Right lobe of liver (tissue), 4 donors: ENCODE measurements at regions not wholly inside any gene's neighbourhood (a gene's known extent, or its start where the extent isn't known, plus 50 kb on each side); places are given as distances from the start of the nearest gene placed in this dataset.
"Not testable (repeated sequence)": the region's sequence is repeated elsewhere in the genome, so short reads cannot be mapped to it uniquely, and the experiment has no call there.

Experiments
- CTCF ChIP-seq, 4 donors: fragments of 200-600 bp in 3 of 4; fragments of 450-650 bp in 1 of 4; IDR thresholded peaks; one replicate each; pipeline versions ENCODE4 v1.5.1 to v1.8.0; 2016 to 2022; ENCODE audit warnings: antibody characterized with exemption in 4 of 4, mild to moderate bottlenecking in 2 of 4
- POLR2A ChIP-seq: fragments of 450-650 bp; IDR thresholded peaks from one replicate; pipeline ENCODE4 v1.6.1; 2017; ENCODE audit warnings: antibody characterized with exemption, mild to moderate bottlenecking
- donor health status: DM: no; HTN: no; CAD: no.
- donor health status: DM: no; HTN: no; CAD: no.
- donor health status: DM: no; HTN: yes; CAD: no.

GRCh38 chr3:77756397-77756975, 716.6 kb downstream of the ROBO2 start:
- TF ChIP-seq CTCF (IDR thresholded peaks at IDR 0.05); POLR2A: not testable (repeated sequence)
